ENCODE measurements at regions not wholly inside any gene's neighbourhood (a gene's known extent, or its start where the extent isn't known, plus 50 kb on each side); places are given as distances from the start of the nearest gene placed in this dataset.

- Mint-ChIP-seq H3K27me3 (no peaks in the 10 kb centered on the region), H3K27ac (no peak overlapping the region), H3K4me1 (ENCODE audit: low read depth) (no peaks in the 10 kb centered on the region), H3K9me3 (no peaks in the 10 kb centered on the region), H3K4me3 (no peak overlapping the region), H3K36me3 (ENCODE audit: low read depth) (no peaks in the 10 kb centered on the region)
- intact Hi-C loops (cut with micrococcal nuclease): no loop called here
- ATAC-seq: no peak
- TF ChIP-seq, protein P1, sequence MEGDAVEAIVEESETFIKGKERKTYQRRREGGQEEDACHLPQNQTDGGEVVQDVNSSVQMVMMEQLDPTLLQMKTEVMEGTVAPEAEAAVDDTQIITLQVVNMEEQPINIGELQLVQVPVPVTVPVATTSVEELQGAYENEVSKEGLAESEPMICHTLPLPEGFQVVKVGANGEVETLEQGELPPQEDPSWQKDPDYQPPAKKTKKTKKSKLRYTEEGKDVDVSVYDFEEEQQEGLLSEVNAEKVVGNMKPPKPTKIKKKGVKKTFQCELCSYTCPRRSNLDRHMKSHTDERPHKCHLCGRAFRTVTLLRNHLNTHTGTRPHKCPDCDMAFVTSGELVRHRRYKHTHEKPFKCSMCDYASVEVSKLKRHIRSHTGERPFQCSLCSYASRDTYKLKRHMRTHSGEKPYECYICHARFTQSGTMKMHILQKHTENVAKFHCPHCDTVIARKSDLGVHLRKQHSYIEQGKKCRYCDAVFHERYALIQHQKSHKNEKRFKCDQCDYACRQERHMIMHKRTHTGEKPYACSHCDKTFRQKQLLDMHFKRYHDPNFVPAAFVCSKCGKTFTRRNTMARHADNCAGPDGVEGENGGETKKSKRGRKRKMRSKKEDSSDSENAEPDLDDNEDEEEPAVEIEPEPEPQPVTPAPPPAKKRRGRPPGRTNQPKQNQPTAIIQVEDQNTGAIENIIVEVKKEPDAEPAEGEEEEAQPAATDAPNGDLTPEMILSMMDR (IDR thresholded peaks at IDR 0.05): no peak
- ChIA-PET POLR2A (no interaction called here), CTCF (no interaction called here)
- no peak for DNase-seq
These were observed 68.3 kb upstream of the SLC44A1 start for GRCh38 chr9:105176194-105176593.

DNA sequence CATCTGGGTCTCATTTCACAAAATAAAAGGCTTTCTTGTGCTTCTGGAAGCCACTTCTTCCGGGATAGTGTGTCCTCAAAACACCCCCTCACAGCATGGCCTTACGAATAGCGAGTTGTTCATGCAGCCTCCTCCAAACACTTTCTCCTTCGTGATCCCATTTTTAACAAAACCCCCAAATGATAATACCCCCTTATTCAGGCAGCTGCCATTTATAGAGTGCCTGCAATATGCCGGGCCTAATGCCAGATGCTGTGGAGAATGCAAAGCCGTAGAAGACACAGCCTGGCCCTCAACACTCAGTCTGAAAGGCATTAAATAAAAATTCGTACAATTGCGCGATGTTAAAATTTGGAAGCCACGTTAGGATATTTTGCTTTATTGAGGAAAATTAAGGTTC is 66.4 kb upstream of the SLC44A1 start:
- H3K4me1 Mint-ChIP-seq (ENCODE audit: low read depth): no peaks in the 10 kb centered on the region
- no peak overlapping the region for H3K4me3 Mint-ChIP-seq
- no peaks in the 10 kb centered on the region for H3K36me3 Mint-ChIP-seq (ENCODE audit: low read depth)
- no peaks in the 10 kb centered on the region for H3K27me3 Mint-ChIP-seq
- H3K9me3 Mint-ChIP-seq: no peaks in the 10 kb centered on the region
- ChIA-PET CTCF (no interaction called here), POLR2A (no interaction called here)
- no peak overlapping the region for H3K27ac Mint-ChIP-seq
- ATAC-seq: no peak
- TF ChIP-seq, protein P1 (IDR thresholded peaks at IDR 0.05): no peak
- no peak for DNase-seq
- intact Hi-C loops (cut with micrococcal nuclease): no loop called here

DNA sequence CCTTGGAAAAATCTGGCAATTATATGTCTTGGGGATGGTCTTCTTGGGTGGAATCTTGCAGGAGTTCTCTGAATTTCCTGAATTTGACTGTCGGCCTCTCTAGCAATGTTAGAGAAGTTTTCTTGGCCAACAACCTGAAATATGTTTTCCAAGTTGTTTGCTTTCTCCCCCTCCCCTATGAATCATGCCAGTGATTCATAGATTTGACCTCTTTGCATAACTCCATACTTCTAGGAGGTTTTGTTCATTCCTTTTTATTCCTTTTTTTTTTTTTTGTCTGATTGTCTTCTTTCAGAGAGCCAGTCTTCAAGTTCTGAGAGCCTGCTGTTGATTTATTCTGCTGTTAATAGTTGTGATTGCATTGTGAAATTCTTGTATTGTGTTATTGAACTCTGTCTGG is 56.7 kb upstream of the SLC44A1 start:
- no peak for DNase-seq
- CTCF ChIA-PET: interaction anchor here (1.5 kb wide), 1 partner anchor 225 kb away, joined by 4 read pairs; no protein-coding TSS in a partner anchor
- intact Hi-C loops (cut with micrococcal nuclease): no loop called here
- POLR2A ChIA-PET: no interaction called here
- Mint-ChIP-seq H3K36me3 (ENCODE audit: low read depth) (no peaks in the 10 kb centered on the region), H3K4me1 (ENCODE audit: low read depth) (no peaks in the 10 kb centered on the region), H3K4me3 (no peak overlapping the region), H3K9me3 (no peaks in the 10 kb centered on the region), H3K27me3 (no peaks in the 10 kb centered on the region), H3K27ac (no peak overlapping the region)
- TF ChIP-seq, protein P1 (IDR thresholded peaks at IDR 0.05): no peak
- no peak for ATAC-seq

- intact Hi-C loops (cut with micrococcal nuclease): no loop called here
- Mint-ChIP-seq H3K9me3 (no peaks in the 10 kb centered on the region), H3K27me3 (no peaks in the 10 kb centered on the region), H3K4me3 (no peak overlapping the region), H3K27ac (no peak overlapping the region), H3K36me3 (ENCODE audit: low read depth) (no peaks in the 10 kb centered on the region), H3K4me1 (ENCODE audit: low read depth) (no peaks in the 10 kb centered on the region)
- DNase-seq: no peak
- TF ChIP-seq, protein P1 (IDR thresholded peaks at IDR 0.05): no peak
- ATAC-seq: no peak
- POLR2A ChIA-PET: no interaction called here
- CTCF ChIA-PET: interaction anchor here (1.5 kb wide), 1 partner anchor 224 kb away, joined by 4 read pairs; no protein-coding TSS in a partner anchor
These were observed 55.7 kb upstream of the SLC44A1 start for GRCh38 chr9:105188746-105189145.

DNA sequence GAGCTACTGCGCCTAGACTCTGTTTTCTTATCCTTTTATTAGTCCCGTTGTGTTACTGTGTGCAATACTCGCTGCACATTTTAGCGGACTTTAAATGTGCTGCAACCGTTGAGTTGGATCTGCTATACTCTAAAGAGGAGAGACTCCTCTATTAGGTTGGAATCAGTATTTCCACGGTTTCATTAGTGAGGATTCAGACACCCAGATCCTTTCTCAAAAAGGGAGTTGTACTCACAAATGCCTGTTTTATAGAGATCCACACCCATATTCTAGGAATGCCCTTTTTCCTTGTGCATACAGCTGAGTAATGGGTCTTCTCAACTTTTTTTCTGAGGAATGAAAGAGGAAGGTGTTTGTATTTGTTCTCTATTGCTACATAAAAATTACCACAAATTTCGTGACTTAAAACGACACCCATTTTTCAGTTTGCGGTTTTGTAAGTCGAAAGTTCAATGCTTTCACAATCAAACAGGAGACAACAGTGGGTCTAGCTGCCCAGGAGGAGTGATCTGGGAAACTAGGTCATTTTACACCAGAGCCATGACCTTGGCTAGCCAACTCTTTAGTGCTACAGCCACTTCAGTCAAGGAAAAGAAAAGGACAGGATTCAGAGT is 52.8 kb upstream of the SLC44A1 start:
- Mint-ChIP-seq H3K27ac (no peak overlapping the region), H3K9me3 (no peaks in the 10 kb centered on the region), H3K4me1 (ENCODE audit: low read depth) (no peaks in the 10 kb centered on the region), H3K36me3 (ENCODE audit: low read depth) (no peaks in the 10 kb centered on the region), H3K27me3 (peaks cover 10% of the 10 kb centered on the region), H3K4me3 (no peak overlapping the region)
- ChIA-PET CTCF (no interaction called here), POLR2A (no interaction called here)
- no peak for ATAC-seq
- DNase-seq: no peak
- TF ChIP-seq, protein P1 (IDR thresholded peaks at IDR 0.05): no peak
- intact Hi-C loops (cut with micrococcal nuclease): no loop called here

Data from activated CD8-positive, alpha-beta T cell treated with anti-CD3 and anti-CD28 coated beads for 36 hours (primary cell).